ENCODE measurements at regions not wholly inside any gene's neighbourhood (a gene's known extent, or its start where the extent isn't known, plus 50 kb on each side); places are given as distances from the start of the nearest gene placed in this dataset.

DNA sequence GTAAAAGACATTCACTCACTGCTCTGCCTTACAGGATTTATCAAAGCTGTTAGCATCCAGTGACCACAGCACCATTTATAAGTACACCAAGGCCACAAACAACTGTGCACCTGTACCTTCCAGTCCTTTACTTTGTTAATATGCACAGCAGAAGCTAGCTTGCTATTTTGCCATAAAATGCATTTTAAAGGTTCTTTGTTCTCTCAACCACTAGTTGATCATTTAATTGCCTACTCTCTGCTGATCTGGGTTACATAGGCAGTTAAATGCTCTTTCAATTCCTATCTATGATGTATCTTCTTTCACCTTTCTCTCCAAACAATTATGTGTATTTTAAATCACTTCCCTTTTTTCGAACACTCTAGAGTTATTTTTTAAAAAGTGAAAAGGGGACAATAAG lies 126.4 kb downstream of the SIPA1L2 start:
- no peak for TF ChIP-seq CTCF (IDR thresholded peaks at IDR 0.05; ENCODE audit: low read depth, low read length)
- H3K4me3 ChIP-seq (ENCODE audit: low read depth, low read length): no peak overlapping the region

GRCh38 chr1:232501854-232502253 lies 128.1 kb downstream of the SIPA1L2 start:
- no peak for TF ChIP-seq CTCF (IDR thresholded peaks at IDR 0.05; ENCODE audit: low read depth, low read length)
- H3K4me3 ChIP-seq (ENCODE audit: low read depth, low read length): no peak overlapping the region

GRCh38 chr1:232499188-232499587 lies 130.7 kb downstream of the SIPA1L2 start:
- no peak for TF ChIP-seq CTCF (IDR thresholded peaks at IDR 0.05; ENCODE audit: low read depth, low read length)
- no peak overlapping the region for H3K4me3 ChIP-seq (ENCODE audit: low read depth, low read length)

GRCh38 chr1:232493869-232494268 lies 136.1 kb downstream of the SIPA1L2 start:
- no peak overlapping the region for H3K4me3 ChIP-seq (ENCODE audit: low read depth, low read length)
- TF ChIP-seq CTCF (IDR thresholded peaks at IDR 0.05; ENCODE audit: low read depth, low read length): no peak

DNA sequence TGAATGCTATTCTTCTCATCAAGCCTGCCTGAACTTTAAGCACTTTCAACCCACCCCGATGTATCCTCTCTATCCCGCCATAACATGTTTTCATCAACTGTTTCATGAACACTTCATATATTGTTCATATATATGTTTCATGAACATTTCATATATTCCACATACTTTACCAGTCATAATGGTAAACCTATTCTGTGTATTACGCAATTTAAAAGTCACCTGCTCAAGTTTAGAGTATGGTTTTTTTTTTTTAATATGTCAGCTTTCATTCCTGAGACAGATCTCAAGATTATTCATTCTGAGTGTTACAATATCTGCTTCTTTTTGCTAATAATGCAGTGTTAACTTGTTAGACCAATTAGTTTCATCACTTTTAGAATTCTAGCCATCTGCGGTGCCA lies 140.7 kb downstream of the SIPA1L2 start:
- H3K4me3 ChIP-seq (ENCODE audit: low read depth, low read length): no peak overlapping the region
- no peak for TF ChIP-seq CTCF (IDR thresholded peaks at IDR 0.05; ENCODE audit: low read depth, low read length)

GRCh38 chr1:232487236-232487635 lies 142.7 kb downstream of the SIPA1L2 start:
- H3K4me3 ChIP-seq (ENCODE audit: low read depth, low read length): no peak overlapping the region
- TF ChIP-seq CTCF (IDR thresholded peaks at IDR 0.05; ENCODE audit: low read depth, low read length): no peak

GRCh38 chr1:232486454-232487207 lies 143.3 kb downstream of the SIPA1L2 start:
- H3K4me3 ChIP-seq (ENCODE audit: low read depth, low read length): no peak overlapping the region
- TF ChIP-seq CTCF (IDR thresholded peaks at IDR 0.05; ENCODE audit: low read depth, low read length): no peak

Data from WI38 (cell line).